HEK293 (cell line): ENCODE measurements at regions not wholly inside any gene's neighbourhood (a gene's known extent, or its start where the extent isn't known, plus 50 kb on each side); places are given as distances from the start of the nearest gene placed in this dataset.

ENCODE experiments used
- ZFP37 ChIP-seq: fragments of 450-650 bp; formaldehyde crosslinking; IDR thresholded peaks from 2 replicates; pipeline ENCODE4 v1.5.1; 2016; ENCODE audit warnings: missing biosample characterization, missing genetic modification characterization
- ZNF2 ChIP-seq: fragments of 450-650 bp; formaldehyde crosslinking; IDR thresholded peaks from 2 replicates; pipeline ENCODE4 v1.5.1; 2016; ENCODE audit warnings: missing biosample characterization, missing genetic modification characterization
- ZNF335 ChIP-seq: fragments of 450-650 bp; formaldehyde crosslinking; conservative IDR thresholded peaks from 2 replicates; pipeline ENCODE4 v1.5.1; 2016; ENCODE audit warnings: missing biosample characterization, missing genetic modification characterization
- ZNF354C ChIP-seq: fragments of 450-650 bp; formaldehyde crosslinking; IDR thresholded peaks from 2 replicates; pipeline ENCODE4 v1.5.1; 2016; ENCODE audit warnings: missing biosample characterization, missing genetic modification characterization, low read depth, borderline replicate concordance
- ZNF501 ChIP-seq: fragments of 450-650 bp; formaldehyde crosslinking; IDR thresholded peaks from 2 replicates; pipeline ENCODE4 v1.5.1; 2016; ENCODE audit warnings: missing biosample characterization, missing genetic modification characterization
- ZNF768 ChIP-seq: fragments of 450-650 bp; formaldehyde crosslinking; IDR thresholded peaks from 2 replicates; pipeline ENCODE4 v1.5.1; 2018; ENCODE audit warnings: missing biosample characterization, mild to moderate bottlenecking, missing genetic modification characterization
- ZNF777 ChIP-seq: fragments of 450-650 bp; formaldehyde crosslinking; IDR thresholded peaks from 2 replicates; pipeline ENCODE4 v1.5.1; 2017; ENCODE audit warnings: missing biosample characterization, missing genetic modification characterization, borderline replicate concordance
- TF ChIP-seq, protein P1 (sequence below): fragments of 450-650 bp; formaldehyde crosslinking; IDR thresholded peaks from 2 replicates; pipeline ENCODE4 v1.5.1; 2016; ENCODE audit warnings: missing biosample characterization, missing genetic modification characterization
- TF ChIP-seq, protein P2 (sequence below): fragments of 450-650 bp; formaldehyde crosslinking; IDR thresholded peaks from 2 replicates; pipeline ENCODE4 v1.5.1; 2016; ENCODE audit warnings: missing biosample characterization, missing genetic modification characterization

DNA sequence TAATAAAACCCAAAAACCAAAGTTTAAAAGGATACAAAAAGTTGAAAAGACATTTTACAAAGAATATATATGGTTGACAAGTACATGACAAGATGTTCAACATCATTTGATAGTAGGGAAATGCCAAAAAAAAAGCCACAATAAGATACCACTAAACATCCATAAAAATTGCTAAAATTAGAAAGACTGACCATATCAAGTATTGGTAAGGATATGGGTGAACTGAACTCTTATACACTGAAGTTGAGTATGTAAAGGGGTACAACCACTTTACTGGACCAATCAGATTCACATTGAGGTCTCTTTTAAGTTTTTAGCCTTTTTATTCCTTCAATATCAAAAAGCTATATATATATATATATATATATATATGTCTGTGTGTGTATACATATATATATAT is 190.5 kb upstream of the P2RY1 start:
- no peak for TF ChIP-seq ZNF2 (tag by site-specific recombination)
- TF ChIP-seq, protein P1, sequence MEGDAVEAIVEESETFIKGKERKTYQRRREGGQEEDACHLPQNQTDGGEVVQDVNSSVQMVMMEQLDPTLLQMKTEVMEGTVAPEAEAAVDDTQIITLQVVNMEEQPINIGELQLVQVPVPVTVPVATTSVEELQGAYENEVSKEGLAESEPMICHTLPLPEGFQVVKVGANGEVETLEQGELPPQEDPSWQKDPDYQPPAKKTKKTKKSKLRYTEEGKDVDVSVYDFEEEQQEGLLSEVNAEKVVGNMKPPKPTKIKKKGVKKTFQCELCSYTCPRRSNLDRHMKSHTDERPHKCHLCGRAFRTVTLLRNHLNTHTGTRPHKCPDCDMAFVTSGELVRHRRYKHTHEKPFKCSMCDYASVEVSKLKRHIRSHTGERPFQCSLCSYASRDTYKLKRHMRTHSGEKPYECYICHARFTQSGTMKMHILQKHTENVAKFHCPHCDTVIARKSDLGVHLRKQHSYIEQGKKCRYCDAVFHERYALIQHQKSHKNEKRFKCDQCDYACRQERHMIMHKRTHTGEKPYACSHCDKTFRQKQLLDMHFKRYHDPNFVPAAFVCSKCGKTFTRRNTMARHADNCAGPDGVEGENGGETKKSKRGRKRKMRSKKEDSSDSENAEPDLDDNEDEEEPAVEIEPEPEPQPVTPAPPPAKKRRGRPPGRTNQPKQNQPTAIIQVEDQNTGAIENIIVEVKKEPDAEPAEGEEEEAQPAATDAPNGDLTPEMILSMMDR: no peak
- TF ChIP-seq ZNF768 (tag by site-specific recombination): no peak
- TF ChIP-seq ZFP37 (tag by site-specific recombination): no peak
- TF ChIP-seq, protein P2, sequence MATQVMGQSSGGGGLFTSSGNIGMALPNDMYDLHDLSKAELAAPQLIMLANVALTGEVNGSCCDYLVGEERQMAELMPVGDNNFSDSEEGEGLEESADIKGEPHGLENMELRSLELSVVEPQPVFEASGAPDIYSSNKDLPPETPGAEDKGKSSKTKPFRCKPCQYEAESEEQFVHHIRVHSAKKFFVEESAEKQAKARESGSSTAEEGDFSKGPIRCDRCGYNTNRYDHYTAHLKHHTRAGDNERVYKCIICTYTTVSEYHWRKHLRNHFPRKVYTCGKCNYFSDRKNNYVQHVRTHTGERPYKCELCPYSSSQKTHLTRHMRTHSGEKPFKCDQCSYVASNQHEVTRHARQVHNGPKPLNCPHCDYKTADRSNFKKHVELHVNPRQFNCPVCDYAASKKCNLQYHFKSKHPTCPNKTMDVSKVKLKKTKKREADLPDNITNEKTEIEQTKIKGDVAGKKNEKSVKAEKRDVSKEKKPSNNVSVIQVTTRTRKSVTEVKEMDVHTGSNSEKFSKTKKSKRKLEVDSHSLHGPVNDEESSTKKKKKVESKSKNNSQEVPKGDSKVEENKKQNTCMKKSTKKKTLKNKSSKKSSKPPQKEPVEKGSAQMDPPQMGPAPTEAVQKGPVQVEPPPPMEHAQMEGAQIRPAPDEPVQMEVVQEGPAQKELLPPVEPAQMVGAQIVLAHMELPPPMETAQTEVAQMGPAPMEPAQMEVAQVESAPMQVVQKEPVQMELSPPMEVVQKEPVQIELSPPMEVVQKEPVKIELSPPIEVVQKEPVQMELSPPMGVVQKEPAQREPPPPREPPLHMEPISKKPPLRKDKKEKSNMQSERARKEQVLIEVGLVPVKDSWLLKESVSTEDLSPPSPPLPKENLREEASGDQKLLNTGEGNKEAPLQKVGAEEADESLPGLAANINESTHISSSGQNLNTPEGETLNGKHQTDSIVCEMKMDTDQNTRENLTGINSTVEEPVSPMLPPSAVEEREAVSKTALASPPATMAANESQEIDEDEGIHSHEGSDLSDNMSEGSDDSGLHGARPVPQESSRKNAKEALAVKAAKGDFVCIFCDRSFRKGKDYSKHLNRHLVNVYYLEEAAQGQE (tag by site-specific recombination): no peak
- TF ChIP-seq ZNF777 (tag by site-specific recombination): no peak
- TF ChIP-seq ZNF501 (tag by site-specific recombination): no peak
- no peak for TF ChIP-seq ZNF354C (tag by site-specific recombination)
- no peak for TF ChIP-seq ZNF335 (tag by site-specific recombination)
